ENCODE measurements at regions not wholly inside any gene's neighbourhood (a gene's known extent, or its start where the extent isn't known, plus 50 kb on each side); places are given as distances from the start of the nearest gene placed in this dataset.
A peak's percentile ranks its signal among the peaks of the same experiment; 100 is the strongest.
"Not testable (repeated sequence)": the region's sequence is repeated elsewhere in the genome, so short reads cannot be mapped to it uniquely, and the experiment has no call there.

DNA sequence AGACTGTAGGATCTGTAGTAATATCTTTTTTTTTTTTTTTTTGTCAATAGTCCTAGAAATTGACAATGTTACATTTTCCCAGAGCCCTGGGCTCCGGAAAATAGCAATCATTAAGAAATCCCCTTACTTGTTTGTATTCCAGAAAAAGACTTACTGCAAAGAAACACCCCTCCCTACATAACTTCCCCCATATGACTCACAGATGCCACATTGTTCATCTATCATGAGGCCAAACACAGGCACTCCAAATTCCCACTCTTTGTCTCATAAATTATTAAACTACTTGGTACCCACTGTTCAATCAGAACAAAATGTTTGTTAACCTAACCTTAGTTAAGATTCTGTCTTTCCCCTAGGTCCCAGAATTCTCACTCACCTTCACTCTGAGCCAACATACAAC lies 53.5 kb downstream of the TEX51 start:
- ATAC-seq = no peak

DNA sequence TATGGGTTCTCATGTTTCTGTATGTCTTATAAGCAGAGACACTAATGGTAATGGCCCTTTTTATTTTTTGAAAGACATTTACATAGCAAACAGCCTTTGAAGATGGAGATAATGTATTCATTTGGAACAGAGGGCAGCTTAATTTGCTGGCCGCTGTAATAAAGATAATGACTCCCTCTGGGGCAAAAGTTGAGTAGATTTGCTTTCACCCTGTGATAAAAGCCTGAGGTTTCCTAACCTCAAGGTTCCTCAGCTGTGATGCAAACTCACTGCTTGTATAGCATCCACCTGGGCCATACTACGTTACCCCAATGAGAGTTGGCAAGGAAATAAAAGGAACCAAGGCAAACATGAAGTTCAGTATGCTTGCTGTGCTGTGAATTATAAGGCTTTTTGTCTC lies 54.8 kb downstream of the TEX51 start:
- no peak for ATAC-seq

DNA sequence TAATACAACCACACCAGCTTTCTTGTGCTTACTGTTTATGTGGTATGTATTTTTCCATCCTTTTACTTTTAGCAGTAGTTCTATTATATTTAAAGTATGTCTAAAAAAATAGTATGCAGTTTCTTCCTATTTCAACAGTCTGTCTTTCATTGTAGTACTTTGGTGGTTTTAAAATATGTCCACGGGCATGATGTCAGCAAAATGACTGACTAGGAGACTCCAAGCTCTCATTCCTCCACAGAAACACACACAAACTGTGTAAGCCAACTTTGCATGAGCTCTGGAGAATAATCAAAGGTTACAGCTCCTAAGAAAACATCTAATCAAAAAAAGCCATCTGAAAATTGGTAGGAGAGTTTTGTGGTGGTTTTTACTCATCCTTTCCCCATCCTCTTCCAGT lies 56.1 kb downstream of the TEX51 start:
- no peak for ATAC-seq

DNA sequence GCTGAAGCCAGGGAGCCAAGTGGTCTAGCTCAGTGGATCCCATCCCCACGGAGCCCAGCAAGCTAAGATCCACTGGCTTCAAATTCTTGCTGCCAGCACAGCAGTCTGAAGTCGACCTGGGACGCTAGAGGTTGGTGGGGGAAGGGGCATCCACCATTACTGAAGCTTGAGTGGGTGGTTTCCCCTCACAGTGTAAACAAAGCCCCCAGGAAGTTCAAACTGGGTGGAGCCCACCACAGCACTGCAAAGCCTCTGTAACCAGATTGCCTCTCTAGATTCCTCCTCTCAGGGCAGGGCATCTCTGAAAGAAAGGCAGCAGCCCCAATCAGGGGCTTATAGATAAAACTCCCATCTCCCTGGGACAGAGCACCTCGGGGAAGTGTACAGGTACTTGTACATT lies 58.1 kb downstream of the TEX51 start:
- ATAC-seq = not testable (repeated sequence)

DNA sequence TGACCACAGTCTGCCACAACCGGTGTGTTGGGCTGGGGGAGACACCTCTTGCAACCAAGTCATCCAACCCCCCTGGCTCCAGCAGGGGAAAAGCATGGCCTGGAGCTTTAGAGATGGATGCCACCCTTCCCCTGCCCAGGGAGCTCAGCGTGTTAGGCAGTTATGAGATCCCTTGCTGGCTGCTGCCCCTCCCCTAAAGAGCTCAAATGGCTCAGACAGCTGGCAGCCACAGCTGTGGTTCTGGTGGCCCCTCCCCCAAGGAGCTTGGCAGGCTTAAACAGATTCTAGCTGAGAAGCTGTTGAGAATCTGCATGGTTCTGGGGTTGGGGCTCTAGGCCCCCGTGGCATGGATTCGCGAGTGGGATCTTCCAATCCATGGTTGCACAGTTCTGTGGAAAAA lies 64.7 kb downstream of the TEX51 start:
- no peak for ATAC-seq

DNA sequence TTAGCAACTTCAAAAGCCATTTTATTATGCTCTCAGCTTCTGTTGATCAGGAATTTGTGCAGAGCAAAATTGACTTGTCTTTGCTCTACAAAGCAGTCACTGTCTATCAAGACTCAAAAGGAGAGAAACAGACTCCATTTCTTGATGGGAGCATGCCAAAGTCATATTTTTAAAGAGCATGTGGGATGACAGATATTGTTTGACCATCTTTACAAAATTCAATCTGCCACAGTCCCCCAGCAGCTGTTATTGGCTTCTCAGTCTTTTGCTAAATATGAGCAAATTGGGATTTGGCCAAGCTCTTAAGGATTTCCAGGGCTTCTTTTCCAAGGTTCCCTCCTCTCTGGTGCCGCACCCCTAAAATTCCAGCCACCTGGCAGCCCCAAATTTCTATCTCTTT lies 67.9 kb downstream of the TEX51 start:
- no peak for ATAC-seq

DNA sequence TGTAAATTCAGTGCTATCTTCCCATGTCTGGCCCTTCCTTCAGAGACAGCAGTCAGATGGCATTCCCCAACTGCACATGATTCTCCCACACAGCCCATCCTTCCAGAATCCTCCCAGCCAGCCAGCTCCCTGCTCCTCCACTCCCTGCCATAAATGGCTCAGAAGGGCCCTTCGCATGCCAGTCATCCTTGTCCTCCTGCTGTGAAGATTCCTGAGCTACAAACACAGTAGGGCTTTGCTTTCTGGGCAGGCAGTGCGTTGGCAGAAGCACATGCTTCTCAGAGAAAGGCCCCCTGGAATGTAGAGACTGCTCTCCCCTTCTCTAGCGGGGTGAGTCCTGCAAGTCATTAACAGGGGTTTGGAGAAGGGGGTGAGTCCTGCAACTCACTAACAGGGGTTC lies 71.9 kb downstream of the TEX51 start:
- ATAC-seq = no peak

DNA sequence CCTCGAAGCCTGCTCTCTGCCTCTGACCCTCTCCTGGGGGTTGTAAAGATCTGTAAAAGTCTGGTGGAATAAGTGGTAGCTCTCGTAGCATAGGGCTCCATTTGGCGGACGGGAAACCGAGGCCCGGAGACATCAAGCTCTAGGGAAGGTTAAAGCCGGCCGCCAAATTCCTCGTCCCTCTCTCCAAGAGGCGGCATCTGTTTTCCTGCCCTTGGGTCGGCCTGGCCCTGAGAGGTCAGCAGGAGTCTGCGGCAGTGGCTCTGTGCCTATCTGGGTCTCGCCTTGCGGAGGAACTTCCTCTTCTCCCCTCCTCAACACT lies 72.4 kb downstream of the TEX51 start:
- ATAC-seq = no peak

DNA sequence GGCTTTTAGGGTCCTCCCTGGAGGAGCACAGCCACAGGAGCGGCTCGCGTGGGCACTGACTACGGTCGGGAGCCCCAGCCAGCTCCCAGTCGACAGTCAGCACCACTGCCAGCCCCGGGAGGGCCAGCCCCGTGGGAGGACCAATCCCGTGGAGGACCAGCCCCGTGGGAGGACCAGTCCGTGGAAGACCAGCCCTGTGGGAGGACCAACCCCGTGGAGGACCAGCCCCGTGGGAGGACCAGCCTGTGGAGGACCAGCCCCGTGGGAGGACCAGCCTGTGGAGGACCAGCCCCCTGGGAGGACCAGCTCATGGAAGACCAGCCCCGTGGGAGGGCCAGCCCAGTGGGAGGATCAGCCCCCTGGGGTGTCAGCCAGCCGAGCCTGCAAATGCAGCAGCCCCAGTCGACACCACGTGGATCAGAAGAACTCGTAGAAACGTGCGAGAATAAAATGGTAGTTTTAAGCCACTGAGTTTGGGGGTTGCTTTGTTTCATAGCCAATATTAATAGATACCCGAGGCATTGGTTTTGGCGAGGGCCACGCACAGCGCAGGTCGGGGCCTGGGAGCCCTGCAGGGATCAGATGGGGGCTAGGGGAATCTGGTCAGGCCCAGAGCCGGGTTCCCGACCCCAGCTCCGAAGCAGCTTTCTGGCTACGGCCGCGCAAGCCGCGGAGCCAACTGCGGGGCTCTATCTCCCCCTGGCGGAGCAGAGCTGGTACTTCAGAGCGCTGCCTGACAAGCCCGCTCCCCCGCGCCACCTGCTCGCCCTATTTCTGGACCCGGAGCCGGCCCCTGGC lies 73.0 kb downstream of the TEX51 start:
- peak; percentile 69 to 72 for ATAC-seq

DNA sequence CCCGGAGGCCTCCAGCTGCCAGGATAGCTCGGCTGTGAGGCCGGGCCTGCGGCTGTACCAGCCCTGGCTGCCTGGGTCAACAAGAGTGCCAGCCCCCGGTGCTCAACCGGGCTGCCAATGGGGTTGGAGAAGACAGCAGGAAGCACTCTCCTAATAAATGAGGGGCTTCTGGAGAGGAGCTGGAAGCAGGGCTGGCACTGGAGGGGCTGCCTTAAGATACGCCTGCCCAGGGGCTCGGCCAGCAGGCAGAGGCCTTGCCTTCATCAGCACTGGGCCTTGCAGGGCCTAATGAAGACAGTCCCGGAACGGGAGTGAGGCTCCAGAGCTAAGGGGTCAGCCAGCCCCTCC lies 73.6 kb downstream of the TEX51 start:
- no peak for ATAC-seq

DNA sequence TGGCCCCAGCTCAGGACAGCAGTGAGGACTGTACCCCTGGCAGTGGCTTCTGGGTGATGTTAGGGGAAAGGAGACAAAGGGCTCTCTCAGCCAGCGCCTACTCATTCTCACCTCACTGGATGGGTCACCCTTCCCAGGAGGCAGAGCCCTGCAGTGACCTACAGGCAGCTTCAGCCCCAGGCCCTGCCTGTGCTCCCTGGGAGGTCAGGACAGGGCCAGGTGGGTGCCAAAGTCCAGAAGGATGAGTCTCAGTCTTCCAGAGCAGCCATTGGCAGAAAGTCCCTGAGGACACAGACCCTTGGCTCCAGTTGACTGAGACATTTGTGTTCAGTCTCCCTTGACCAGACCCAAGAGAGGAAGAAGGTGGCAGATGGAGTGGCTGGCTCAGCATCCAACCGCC lies 75.1 kb downstream of the TEX51 start:
- ATAC-seq = no peak

DNA sequence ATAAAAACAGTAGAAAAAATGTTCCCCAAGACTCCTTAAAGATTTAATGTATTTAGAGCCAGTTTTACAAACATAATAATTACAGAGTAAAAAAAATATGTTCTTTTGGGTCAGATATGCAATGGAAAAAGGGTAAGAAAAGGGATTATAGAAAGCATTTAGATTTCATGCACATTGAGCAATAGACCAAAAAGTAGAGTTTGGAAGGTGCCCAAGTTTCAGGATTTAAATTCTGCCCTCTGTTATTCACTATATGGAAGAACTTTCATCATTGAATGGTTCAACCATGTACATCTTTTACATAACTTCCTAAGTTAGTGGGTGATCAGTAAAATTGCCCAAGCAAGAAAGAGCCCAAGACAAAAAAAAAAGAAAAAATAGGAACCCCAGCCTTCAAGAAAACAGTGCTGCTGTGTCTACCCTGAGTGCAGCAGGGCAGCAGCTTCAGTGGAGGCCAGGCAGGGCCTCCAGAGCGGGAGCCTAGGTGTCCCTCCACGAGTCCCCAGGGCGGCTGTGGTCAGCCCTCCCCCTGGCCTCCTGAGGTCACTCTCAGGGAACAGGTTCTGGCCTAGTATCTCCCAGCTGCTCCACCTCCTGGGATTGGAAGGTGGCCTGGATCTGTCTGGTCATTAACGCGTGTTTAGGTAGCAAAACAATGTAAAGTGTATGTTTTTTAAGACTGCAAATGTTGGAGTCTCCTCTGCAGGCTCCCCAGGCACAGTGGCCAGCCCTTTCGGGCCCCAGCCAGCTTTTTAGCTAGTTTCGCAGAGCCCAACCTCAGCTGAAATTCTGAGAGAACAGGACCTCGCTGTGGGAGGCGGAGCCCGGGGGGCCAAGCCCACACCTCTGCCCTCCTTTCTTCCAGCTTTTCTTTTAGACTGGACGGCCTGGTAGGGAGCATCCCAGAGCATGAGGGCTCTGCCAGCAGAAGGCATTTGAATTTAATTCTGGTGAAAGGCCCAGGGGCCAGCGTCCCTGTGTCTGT lies 77.3 kb downstream of the TEX51 start:
- ATAC-seq = no peak

DNA sequence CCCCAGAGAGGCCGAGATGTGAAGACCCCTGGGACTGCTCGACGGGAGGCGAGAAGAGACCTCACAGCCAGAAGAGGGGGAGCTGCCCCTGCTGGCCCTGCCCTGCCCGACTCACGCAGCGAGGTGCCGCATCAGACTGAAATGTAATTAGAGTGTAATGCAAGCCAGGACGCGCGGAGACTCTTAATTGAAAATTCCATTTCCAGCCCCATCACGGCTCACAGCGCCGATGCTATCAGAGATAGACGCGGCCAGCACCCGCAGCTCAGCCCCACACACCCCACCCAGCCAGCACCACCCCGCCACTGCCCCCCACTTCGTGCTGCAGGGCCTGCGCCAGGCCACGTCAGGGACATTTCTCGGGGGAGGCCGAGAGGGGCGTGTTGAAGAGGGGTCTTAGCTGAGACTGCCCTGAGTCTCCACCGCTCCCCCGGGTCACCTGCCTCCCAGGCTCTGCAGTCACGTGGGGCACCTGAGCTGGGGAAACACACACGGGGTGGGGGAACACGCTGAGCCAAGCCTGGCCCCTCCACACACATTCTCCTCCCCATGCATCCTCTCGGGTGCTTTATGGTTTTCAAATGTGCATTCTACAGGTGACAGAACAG lies 78.1 kb downstream of the TEX51 start:
- ATAC-seq = no peak

DNA sequence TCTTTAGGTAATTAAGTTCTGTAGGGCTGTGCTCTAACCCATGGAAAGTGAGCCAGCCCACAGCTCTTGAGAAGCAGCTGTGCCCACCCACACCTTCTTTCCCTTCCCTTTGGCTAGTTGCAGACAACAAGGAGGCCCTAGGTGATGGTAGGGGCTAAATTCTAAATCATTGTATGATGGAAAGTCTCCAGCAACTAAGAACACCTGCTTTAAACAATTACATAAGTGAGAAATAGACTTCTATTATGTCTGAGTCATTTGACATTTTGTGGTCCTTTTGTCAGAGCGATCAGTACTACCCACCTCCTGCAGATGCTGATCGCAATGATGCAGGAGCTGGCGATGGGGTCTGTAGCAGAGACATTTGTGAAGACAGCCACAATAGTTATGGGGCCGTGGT lies 79.6 kb downstream of the TEX51 start:
- ATAC-seq = no peak

DNA sequence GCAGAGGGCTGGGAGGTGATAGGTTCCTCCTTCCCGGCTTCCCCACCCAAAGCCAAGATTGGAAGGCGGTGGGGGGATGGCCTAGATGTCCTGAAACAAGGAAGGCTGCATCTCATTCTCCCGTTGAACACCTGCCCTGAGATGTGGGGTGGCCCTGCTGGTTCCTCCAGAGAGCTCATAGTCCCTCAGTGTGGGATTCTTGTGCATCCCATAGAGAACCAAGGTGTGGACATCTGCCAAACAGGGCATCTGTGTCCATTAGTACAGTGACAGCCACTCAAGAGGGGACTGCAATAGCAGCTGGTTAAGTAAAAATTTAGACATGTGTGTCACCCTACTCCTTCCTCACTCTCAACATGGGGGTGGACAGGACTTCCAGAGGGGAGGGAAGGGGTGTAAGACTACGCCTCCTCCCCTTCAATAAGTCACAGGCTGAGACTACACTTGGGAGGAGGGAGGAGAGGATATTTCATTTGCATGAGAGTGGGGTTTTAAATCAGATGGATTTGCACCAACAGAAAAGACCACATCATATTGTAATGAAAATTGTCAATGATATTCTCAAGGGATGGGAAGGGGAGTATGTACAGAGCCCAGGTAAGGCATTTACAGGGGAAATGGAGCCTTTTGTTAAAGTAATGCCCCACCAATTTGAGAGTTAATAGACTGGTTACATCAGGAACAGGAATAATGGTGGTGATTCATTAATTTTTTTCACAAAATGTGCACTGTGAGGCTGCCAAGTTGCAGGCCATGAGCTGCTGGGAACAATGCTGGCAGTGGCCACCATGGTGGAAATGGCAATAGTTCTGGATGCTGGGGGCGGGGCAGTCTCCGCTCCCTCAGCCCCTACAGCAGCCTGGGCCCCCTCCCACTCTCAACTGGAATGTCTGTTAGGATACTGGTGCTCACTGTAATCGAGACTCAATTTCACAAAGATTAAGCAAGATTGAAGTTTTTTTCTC lies 80.6 kb downstream of the TEX51 start:
- no peak for ATAC-seq

DNA sequence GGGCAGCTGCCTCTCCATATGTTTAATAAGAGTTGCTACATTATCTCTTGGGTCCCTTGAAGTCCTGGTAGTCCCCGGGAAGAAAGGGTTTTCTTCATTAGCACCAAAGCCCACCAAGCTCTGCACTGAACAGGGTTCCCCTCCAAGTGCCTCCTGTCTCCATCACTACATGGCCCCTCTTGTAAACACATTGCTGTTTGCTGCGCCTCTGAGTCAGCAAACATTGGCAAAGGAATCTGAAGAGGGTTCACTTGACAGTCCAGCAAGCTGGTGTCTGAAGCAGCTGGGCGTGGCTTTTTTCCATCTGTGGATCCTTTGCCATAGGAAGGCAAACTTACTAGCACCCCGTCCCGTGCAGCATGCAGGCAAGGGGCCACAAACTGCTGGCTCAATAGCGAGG lies 82.8 kb downstream of the TEX51 start:
- ATAC-seq = no peak

DNA sequence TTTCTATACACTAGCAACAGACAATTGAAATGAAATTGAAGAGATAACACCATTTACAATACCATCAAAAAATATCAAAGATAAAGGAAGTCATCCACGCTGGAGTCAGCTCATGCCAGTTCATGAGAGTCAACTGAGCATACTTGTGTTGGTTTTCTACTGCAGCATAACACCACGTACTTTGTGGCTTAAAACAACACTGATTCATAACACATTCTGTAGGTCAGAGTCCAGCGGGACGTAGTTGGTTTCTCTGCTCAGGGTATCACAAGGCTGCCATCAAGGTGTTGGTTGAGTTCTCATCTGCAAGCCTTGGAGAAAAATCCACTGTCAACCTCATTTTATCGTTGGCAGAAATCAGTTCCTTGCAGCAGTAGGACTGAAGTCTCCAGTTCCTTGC lies 84.2 kb downstream of the TEX51 start:
- no peak for ATAC-seq

DNA sequence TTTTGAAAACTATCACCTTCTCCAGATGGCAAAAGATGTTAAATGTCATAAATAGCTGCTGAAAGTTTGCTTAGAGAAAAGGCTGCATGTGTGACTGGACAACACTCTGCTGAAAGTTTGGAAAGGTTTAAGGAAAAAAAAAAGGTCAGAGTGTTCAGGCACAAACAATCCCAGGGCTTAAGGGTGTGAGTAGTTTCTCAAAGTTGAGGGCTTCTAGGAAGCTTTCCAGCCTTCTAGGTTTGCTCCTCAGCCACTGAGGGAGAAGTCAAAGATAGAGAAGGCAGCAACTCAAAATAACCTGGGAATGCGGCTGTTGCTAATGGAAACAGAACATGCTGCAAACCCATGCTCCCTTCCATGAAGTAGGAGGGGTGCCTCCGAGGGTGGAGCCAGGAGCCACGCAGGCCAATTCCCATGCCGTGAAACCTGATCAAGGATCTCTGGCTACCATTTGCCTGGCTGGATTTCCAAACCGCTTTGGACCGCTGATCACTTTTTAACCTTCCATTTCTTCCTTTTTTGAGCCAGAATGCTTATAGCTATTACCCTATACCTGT lies 88.0 kb downstream of the TEX51 start:
- ATAC-seq = no peak

DNA sequence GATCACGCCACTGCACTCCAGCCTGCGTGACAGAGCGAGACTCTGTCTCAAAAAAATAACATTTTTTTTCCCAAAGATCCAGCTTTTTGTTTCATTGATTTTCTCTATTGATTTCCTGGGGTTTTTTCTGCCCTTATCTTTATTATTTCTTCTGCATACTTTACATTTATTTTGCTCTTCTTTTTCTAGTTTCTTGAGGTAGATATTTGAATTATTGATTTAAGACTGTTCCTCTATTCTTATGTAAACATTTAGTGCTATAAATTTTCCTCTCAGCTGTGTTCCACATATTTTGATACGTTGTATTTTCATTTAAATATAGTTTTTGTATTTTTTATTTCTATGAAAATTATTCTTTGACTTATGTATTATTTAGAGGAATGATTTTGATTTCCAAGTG lies 89.8 kb downstream of the TEX51 start:
- no peak for ATAC-seq

DNA sequence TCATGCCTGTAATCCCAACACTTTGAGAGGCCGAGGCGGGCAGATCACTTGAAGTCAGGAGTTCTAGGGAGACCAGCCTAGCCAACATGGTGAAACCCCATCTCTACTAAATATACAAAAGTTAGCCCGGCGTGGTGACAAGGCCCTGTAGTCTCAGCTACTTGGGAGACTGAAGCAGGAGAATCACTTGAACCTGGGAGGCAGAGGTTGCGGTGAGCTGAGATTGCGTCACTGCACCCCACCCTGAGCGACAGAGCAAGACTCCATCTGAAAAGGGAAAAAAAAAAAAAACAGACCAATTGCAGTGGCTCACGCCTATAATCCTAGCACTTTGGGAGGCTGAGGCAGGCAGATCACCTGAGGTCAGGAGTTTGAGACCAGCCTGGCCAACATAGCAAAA lies 90.4 kb downstream of the TEX51 start:
- not testable (repeated sequence) for ATAC-seq

DNA sequence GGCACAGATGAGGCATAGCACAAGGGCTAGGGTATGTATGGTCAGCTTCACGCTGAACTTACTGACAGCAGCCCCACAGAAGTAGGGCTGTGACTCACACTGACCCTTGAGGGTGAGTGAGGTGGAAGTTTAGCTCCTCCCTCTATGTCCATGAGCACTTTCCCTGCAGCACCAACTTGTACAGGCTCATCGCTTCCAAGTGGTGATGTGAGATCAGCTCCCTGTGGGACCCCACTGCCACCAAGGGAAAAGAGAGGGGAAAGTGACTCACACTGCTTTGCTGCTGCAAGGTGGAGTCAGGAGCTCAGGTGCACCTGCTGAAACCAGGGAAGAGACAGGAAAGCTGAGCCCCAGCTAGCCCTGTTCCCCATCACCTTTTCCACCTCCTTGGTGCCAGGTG lies 91.5 kb downstream of the TEX51 start:
- ATAC-seq = no peak
